Neural progenitor cell (in vitro differentiated cells): ENCODE measurements at regions not wholly inside any gene's neighbourhood (a gene's known extent, or its start where the extent isn't known, plus 50 kb on each side); places are given as distances from the start of the nearest gene placed in this dataset.

Source experiments
- EZH2 ChIP-seq: fragments of 200-600 bp; sonication (generic); IDR thresholded peaks from 2 replicates; pipeline ENCODE4 v1.6.1; 2017; ENCODE audit warnings: antibody characterized with exemption, mild to moderate bottlenecking, moderate library complexity
- TF ChIP-seq, protein P1 (sequence below): fragments of 200-600 bp; sonication (generic); IDR thresholded peaks from 2 replicates; pipeline ENCODE4 v1.5.1; 2017; ENCODE audit warnings: antibody characterized with exemption, mild to moderate bottlenecking

DNA sequence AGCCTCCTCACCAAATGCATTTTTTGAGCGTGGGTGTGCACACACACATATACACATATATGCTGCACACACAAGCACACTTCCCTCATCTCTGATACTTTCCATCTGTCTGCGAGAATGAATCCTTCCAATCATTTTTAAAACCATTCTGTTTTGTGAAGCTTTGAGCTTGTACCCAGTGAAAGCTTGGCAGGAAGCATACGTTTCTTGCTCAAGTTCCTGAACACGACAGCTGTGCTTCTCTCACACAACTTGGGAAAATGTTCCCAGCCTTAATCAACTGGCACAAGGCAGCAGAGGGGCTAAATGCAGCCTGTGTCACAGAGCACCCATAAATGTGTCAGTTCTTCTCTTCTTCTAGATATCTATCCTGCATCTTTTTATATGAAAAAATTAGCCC, 524.0 kb upstream of the KIRREL3 start:
- TF ChIP-seq, protein P1, sequence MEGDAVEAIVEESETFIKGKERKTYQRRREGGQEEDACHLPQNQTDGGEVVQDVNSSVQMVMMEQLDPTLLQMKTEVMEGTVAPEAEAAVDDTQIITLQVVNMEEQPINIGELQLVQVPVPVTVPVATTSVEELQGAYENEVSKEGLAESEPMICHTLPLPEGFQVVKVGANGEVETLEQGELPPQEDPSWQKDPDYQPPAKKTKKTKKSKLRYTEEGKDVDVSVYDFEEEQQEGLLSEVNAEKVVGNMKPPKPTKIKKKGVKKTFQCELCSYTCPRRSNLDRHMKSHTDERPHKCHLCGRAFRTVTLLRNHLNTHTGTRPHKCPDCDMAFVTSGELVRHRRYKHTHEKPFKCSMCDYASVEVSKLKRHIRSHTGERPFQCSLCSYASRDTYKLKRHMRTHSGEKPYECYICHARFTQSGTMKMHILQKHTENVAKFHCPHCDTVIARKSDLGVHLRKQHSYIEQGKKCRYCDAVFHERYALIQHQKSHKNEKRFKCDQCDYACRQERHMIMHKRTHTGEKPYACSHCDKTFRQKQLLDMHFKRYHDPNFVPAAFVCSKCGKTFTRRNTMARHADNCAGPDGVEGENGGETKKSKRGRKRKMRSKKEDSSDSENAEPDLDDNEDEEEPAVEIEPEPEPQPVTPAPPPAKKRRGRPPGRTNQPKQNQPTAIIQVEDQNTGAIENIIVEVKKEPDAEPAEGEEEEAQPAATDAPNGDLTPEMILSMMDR: no peak
- TF ChIP-seq EZH2: no peak
